ENCODE measurements at regions not wholly inside any gene's neighbourhood (a gene's known extent, or its start where the extent isn't known, plus 50 kb on each side); places are given as distances from the start of the nearest gene placed in this dataset.
"Not testable (repeated sequence)": the region's sequence is repeated elsewhere in the genome, so short reads cannot be mapped to it uniquely, and the experiment has no call there.

- DNase-seq: no peak
Measured at GRCh38 chr4:33751050-33751449, 2493.3 kb downstream of the ARAP2 start.

GRCh38 chr4:33772582-33772981, 2471.7 kb downstream of the ARAP2 start:
- DNase-seq: no peak

GRCh38 chr4:33780952-33781791, 2463.1 kb downstream of the ARAP2 start:
- no peak for DNase-seq

DNA sequence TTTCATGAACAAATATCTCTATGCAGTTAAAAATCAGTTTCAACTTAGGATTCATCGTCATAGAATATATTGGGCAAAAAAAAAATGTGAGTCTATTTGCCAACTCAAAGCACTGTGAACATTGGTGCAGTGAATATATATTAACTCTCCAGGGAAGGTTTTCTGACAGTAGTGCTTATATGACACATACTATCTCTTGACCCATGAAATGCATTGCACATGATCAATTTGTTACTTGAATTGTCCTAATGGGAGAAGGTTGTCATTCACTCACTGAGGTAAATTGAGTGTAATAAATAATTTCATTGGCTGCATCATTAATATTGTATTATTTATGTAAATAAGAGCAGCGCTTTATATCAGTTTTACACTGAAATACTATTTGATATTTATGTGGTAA, 2458.5 kb downstream of the ARAP2 start:
- no peak for DNase-seq

DNA sequence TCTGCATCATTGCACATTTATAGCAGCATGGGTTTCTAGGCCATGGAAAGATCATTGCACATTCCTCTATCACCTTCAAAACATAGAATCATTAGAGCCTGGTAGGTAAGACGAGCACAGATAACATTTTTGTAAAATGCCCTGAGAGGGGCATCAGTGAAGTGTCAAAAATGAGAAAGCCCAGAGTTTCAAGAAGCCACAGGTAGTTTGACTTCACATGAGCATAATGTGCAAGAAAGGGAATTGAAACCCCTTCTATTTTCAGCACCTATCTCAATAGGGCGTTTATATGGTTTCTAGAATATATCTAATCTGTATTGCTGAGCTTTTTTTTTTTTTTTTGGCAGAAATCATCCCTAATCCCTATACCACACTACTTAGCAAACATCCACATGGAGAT, 2441.7 kb downstream of the ARAP2 start:
- DNase-seq: no peak

DNA sequence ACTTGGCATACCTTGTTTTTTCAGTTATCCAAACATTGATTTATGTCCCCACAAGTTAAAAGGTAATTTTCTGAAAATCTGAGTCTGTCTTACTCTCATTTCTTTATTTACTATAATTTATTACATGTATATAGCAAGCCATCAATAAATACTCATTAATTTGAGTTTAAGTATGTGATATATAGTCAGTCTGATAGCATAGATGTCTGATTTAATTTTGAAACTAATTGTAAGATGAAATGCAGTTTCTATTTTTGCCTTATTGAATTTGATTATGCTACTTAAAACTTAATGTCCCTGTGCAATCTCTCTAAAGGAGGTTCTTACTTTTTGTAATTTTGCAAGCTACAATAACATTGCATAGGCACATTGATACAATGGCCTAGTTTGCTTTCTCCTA, 2418.6 kb downstream of the ARAP2 start:
- no peak for DNase-seq

DNA sequence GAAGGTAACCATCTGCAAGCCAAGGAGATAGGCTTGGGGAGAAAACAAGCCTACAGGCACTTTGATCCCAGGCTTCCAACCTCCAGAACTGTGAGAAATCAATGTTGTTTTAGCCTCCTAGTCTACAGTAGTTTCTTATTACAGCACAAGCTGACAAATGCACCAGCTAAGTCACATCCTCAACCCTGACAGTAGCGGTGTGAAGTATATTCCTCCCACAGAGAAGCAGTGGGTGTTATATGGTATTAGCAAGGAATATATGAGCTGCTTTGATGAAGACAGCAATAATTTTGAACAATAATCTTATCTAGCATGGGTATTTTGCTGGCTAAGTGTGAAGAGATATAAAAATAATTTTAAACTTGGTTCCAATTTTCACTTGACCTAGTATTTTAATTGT, 2415.0 kb downstream of the ARAP2 start:
- not testable (repeated sequence) for DNase-seq

GRCh38 chr4:33831442-33832066, 2412.8 kb downstream of the ARAP2 start:
- DNase-seq: no peak

GRCh38 chr4:33835764-33836163, 2408.6 kb downstream of the ARAP2 start:
- DNase-seq: not testable (repeated sequence)

- no peak for DNase-seq
Measured at GRCh38 chr4:33837043-33837838, 2407.1 kb downstream of the ARAP2 start.

GRCh38 chr4:33841120-33841519, 2403.2 kb downstream of the ARAP2 start:
- no peak for DNase-seq

- DNase-seq: no peak
Measured at GRCh38 chr4:33850371-33850902, 2393.9 kb downstream of the ARAP2 start.

GRCh38 chr4:33853670-33854069, 2390.6 kb downstream of the ARAP2 start:
- DNase-seq: not testable (repeated sequence)

- no peak for DNase-seq
Measured at GRCh38 chr4:33864290-33864859, 2379.9 kb downstream of the ARAP2 start.

DNA sequence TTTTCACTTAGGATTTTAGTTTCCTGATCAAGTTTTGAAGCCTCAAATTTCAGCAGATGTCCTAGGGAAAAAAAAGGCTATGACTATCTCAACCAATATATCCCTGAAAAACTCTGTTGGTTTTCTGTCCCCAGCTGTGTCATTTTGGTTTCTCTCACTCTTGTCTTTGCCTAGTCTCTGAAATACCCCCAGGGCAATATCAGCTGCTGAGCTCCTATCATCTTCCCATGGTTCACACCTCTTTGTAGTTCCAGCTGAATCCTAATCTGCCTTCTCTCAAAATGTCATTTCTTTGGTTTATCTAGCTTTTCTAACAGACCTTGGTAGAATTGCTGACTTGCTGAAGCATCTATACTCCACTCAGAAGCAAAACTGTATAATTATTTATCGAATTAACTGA, 2370.5 kb downstream of the ARAP2 start:
- no peak for DNase-seq

DNA sequence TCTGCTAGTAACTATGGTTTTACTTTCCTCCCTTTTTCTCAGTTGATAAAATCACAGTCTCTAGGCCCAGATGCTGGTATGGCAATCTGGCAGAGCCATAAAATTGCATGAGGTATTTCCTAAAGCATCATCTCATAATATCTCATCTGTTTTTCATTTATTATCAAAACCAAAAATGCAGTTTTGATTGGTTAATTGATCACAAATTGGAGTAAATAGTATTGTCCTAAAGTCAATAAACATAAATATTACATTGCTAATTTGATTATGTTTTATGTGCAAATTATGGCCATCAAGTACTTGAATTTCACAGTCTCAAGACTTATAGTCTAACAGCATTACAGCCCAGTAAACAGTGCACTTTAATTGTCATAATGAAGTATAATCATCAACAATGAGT, 2365.6 kb downstream of the ARAP2 start:
- no peak for DNase-seq

DNA sequence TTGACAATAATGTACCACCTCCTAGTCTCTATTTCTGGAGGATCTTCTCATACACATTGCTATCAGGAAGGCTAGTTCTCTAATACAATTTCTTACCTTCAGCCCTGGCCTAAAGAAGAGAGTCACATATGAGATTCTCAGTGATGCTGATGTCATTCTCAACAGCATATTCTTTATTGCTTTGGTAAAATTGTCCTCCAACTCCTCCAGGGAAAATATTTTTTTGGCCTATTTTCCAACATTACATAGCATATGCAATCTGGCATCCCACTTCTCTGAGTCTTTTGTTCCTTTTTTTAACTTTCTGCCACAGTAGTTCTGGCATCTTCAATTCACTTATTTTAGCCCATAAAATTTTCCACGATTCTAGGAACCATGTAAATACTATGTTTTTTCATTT, 2363.1 kb downstream of the ARAP2 start:
- no peak for DNase-seq

- DNase-seq: no peak
Measured at GRCh38 chr4:33882246-33882990, 2361.9 kb downstream of the ARAP2 start.

DNA sequence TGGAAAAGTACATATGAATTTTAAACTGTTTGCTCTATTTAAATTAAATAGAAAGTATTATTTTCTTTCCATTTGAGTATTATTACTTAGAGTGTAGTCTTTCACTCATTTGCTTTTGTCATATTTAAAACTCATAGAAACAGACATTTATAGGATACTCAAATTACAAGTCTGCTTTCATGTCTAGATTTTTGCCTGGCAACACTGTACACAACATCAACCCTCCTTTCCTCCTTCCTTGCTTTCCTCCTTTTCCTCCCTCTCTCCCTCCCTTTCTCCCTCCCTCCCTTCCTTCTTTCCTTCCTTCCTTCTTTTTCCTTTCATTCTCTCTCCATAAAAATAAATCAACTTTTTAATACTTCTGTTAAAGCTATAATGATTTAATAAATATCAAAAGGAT, 2361.2 kb downstream of the ARAP2 start:
- no peak for DNase-seq

DNA sequence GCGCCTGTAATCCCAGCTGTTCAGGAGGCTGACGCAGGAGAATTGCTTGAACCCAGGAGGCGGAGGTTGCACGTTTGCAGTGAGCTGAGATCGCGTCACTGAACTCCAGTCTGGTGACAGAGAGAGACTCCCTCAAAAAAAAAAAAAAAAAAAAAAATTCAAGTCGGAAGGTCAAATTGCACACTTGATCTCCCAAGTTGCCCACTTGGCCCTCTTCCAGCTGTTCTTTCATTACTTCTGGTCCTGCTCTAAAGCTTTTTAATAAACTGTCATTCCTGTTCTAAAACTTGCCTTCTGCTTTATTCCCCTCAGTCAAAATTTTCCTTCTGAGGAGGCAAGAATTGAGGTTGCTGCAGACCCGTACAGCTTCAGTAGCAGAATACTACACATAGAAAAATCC, 2358.0 kb downstream of the ARAP2 start:
- no peak for DNase-seq

DNA sequence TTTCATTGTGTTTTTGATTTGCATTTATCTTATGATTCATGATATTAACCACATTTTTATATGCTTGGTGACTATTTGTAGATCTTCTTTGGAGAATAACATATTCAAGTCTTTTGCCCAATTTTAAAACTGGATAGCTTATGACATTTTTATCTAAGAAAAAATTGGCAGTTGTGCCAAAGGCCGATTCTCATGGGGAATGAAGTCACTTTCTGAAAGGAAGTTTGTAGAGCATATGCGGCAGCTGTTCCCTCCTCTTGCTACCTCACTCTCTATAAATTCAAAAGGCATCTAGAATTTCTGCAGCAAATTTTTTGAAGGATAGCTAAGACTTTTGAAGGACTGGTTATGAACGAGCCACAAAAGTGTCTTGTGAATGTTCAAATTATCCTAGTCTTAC, 2353.5 kb downstream of the ARAP2 start:
- no peak for DNase-seq

DNA sequence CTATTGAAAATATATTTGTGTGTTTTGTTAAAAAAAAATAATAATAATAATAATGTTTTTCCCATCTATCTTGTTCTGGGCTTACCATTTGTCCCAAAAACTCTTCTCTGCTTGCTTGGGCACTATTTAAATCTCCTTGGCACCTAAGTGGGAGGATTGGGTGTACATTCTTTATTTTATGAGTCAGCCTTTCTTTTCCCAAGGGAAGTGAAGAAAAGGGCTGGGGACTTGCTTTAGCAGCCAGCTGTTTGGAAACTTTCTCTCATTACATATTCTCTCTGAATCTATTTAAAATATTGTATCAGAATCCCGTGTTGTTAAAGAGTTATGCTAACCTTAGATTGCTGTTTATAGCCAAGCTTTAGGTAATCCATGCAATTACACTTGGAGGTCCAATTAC, 2332.4 kb downstream of the ARAP2 start:
- DNase-seq: no peak

Data from NCI-H2029 treated with DMSO at 0.1 percent for 48 hours (cell line).